NCI-H526 treated with DMSO at 0.1 percent for 48 hours (cell line): ENCODE measurements at regions not wholly inside any gene's neighbourhood (a gene's known extent, or its start where the extent isn't known, plus 50 kb on each side); places are given as distances from the start of the nearest gene placed in this dataset.
"Not testable (repeated sequence)": the region's sequence is repeated elsewhere in the genome, so short reads cannot be mapped to it uniquely, and the experiment has no call there.

Source experiments
- DNase-seq: peaks from one replicate; lab custom pipeline; 2025; lab: John Stamatoyannopoulos, UW

DNA sequence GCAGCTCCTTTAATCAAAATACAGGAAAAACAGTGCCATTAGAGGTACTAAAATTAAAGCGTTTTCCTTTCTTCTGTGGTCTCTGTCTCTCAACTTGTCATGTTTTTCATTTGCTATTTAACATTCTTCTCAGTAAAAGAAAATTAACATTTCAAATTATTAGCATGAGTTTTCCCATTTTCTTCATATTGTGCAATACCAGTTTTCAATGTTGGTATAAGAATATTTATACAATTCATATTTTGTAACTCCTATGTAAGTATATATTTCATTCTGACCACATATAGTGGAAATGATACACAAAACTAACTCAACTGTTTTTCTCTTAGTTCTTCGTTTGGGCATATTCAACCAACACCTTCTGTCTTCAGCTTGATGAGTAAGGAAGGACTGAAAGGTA lies 308.3 kb downstream of the HS3ST1 start:
- DNase-seq: no peak

DNA sequence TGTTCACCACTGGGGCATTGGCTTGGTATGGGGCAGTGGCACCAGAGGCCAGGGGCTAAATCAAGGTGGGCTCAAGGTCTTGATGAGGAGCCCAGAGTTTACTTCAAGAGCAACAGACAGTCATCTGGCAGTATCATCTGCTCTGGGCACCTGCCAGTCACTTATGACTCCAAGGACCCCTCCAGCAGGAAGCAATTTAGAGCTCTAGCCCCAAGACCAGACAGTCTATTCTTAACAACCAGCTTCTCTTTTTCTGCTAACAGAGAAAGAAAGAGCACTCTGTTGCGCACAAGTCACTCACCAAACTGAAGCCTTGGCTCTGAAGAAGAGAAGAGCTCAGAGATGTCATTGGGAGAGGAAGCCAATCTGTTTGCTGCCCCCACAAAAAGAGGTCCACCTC lies 309.2 kb downstream of the HS3ST1 start:
- no peak for DNase-seq

DNA sequence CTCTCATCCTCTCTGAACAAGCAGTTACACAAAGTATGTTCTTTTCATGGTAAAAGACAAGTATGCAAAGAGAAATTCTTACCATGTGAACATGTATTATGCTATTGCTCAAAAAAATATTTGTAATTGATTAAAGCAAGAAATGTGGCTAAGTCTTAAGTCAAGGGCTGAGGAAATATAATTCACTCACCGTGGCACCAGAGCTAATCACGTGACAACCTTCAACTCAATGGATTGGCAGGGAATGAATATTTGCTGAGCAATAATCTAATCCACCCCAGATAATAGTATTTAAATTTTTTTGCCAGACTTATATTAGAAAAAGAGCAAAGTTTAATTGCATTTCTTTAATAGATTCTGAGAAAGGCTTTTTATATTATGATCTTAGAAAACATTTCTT lies 310.2 kb downstream of the HS3ST1 start:
- no peak for DNase-seq

DNA sequence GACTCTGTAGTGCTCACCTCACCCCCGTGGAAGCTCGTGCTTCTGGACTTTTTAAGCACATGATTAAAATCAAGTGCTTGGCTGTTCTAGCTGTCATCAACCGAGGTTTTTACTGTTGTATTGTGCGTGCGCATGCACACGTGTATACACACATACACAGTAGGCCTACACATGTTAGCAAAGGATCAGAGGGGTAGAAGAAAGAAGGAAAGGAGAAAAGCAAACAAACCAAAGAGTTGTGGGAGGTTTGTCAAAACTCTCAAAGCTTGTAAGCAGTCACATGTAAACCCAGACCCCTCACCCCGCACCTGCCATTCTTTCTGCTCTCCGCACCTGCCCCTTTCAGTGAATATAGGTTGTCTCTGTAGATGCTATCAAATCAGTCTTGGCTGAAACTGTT lies 311.8 kb downstream of the HS3ST1 start:
- no peak for DNase-seq

DNA sequence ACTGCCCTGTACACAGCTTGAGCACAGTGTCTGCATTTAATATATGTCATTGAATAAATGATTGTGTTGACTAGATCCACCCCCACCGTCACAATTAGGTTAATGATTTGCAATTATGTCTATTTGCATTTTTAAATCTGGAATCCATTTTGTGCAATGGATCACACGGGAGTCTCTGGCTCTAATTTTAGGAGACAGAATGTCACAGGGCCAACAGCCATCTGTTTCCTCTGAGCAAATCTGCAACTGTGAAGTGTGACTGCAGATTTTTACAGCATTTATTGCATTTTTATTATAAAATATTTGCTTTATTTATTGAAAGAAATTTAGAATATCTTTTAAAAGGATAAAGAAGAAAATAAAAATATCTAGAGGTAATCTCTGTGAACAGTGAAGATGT lies 316.8 kb downstream of the HS3ST1 start:
- no peak for DNase-seq

DNA sequence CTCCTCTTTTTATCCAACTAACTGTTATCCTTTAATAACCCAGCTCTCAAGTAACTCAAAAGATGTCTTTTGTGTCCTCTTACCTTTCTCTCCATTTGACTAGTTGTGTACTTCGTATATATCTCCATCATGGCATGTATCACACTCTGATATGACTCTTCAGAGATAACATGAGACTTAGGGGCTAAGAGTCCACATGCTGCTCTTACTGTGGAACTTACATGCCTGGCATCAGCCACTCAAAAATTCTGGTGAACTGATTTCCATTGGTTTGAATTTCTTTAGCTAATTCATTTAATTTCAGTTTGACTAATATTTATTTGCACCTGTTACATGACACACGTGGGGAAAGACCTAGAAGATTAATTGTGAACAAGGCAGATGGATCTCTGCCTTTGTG lies 317.3 kb downstream of the HS3ST1 start:
- no peak for DNase-seq

DNA sequence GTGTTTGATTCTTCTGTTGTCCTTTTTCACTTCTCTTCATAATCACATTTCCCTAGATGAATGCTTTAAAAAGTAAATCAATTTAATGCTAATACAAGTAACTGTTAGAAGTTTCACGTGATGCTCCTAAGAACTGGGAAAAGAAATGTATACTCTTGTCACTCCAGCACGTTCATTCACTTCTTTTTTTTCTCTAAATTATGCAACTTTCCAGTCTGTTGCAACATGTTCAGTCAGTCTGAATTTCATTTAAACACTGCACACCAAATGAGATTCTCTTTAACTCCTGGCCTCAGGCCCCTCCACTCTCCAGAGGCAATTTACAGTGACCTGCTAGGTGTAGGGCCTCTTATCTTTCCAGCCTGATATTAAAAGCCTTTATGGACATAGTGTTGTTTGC lies 321.9 kb downstream of the HS3ST1 start:
- no peak for DNase-seq

DNA sequence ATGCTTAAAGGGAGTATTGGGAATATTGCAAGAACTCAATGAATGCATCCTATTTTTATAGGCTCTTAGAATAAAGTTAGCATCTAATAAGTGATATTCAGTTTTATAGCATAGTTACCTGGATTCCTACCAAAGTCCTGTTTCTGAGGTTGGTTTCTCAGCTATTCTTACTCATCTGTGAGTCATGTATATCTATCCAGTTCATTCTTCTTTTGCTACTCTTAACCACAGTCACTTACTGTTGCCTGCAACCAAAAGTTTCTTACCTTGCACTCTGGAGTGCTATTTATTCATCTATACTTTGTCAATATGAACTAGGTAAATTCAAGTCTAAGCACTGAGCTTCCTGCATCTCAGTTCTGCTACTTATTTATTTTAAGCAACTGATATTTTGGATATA lies 322.5 kb downstream of the HS3ST1 start:
- no peak for DNase-seq

DNA sequence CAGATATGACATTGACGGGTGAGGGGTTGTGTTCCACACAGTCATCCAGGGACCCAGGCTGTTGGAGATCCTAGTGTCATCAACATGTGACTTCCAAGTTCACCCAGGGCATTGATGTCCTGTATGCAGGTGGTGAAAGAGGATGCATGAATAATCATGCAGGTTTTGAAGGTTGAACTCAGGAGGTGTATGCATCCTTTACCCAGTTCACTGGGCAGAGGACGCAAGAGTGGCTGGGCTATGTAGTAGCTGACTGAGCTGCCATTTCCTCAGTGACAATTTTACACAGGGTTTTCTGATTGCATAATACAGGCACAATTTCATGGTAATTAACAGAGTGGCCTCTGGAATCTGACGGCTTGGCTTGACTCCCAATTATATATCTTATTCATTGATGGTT lies 323.0 kb downstream of the HS3ST1 start:
- no peak for DNase-seq

DNA sequence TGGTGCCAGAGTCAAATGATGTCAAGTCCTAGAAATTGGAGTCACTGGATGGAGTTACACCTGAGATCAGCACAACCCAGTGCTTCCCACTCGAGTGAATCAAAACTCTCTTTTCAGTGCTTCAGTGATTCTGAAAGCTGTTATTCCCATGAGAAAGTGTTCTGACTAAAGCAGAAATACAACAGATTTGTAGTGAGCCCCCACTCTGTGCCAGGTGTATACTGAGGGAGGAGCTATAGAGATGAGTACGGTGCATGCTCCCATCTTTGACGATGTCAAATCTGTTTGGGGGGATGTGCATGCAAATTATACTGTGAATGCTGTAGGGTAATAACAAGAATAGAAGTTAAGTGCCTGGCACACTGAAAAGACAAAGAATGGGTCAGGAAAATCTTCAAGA lies 330.2 kb downstream of the HS3ST1 start:
- DNase-seq: no peak

DNA sequence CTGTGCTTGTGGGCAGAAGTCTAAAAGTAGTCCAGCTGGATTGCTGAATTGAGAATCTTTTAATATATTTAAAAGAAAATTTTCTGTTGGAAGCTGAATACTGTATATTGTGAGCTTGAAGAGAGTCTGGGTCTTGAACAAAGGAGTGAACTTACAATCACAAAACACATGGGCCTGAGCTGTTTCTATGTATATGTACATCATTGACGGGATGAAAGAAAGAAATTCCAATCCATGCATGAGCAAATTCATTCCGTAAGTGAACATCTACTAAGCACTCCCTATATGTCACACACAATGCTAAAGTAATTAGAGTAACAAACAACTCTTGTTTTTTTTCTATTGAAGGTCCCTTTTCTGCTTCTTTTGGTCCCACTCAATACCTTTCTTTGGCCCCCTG lies 331.0 kb downstream of the HS3ST1 start:
- no peak for DNase-seq

DNA sequence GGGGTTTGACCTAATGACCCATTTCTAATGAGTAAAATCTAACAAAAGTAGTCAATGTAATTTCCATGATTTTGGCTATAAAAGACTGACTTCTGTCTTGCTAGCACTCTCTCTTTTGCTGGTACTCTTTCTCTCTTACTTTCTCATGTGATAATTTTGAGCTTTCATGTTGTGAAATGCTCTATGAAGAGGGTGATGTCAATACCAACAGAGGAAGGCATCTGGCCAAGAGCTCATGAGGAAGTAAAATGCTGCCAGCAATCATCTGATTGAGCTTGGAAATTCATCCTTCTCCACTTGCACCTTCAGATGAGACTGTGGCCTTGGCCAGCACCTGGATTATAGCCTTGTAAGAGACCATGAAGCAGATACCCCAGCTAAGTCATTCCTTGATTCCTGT lies 347.7 kb downstream of the HS3ST1 start:
- DNase-seq: no peak

DNA sequence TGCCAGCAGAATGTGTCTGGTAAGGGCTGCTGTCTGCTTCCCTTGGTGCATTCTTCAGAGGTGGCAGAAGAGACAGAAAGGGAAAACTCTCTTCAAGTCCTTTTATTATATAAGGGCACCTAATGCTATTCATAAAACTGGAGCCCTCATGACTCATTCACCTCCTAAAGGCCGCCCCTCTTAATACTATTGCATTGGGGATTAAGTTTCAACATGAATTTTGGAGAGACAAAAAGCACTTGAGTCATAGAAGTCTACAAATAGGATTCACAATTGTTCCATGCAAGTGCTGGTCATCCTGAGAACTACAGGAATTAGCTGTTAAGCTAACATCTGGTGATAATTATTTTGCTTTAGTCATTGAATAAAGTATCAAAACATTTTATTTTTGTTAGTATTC lies 349.5 kb downstream of the HS3ST1 start:
- no peak for DNase-seq

DNA sequence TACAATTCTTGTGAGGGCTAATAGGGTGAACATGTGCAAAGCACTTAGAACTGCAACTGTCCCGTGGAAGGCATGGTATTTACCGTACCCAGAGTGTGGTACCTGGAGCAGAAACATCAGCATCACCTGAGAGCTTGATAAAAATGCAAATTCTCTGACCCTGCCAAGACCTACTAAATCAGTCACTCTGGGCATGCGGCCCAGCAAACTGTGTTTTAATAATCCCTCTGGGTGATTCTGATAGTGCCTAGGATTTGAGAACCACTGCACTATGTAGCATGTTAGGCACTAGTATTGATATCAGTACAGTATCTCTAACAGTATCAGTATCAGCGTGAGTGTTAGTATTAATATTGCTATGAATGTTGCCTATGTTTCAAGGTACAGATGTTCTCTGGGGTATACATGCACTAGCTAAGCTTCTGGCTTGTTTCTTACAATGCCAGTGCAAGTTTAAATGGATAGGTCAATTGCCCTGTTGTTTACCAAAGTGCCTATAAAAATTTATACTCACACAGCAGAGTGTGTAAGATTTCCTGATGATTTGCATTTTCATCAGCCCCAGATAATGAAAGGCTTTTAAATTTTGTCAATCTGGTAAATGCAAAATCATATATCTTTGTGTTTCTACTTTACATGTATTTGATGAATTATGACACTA lies 354.0 kb downstream of the HS3ST1 start:
- no peak for DNase-seq

DNA sequence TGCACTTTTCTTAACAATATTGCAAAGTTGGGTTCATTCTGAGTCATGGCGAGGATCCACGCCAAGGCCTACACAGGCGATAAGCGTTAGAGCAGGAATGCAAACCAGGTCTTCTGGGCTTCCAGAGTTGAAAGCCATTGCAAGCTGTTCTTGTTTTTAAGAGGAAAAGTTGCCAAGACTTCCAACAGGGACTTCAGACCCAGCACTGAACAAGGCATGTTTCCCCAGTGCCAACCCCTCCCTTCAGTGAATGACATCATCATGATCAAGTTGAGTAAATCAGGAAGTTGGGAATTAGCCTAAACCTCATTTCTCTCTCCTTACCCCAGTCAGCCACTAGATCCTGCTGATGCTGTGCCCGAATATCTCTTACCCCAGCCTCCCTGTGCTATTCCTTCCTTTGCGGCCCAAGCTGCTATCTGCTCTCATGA lies 355.1 kb downstream of the HS3ST1 start:
- DNase-seq: no peak

DNA sequence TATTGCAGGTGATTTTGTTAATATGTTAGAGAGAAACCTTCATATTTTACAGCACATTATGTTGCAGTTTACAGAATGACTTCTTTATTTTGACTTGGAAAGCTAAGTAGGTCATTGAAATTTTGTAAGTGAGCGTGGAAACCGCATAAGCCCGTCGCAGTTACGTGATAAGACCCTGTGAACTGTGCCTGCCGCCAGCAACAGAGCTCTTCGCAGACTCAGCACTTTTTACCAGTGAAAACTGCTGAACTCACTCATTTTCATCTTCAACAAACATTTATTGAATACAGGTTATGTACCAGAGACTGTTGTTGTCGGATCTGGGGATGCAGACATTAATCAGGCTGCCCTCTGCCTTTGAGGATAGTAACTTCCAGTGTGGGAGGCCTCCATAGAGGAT lies 355.7 kb downstream of the HS3ST1 start:
- no peak for DNase-seq

DNA sequence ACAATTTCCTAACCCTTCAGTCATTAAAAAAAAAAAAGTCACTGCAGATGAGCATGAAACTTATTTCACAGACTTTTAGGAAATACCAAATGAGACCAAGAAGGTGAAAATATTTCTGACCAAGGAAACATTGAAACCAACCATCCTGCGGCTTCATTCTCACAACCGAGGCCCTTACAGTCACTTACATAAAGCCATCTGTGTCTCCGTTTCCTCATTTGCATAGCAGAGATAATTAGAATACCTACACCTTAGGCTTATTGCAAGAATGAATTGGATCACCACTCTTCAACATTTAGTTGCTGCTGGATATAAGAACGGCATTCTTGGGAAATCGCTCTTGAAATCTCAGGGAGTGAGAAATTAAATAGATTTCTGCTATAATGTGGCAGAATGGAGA lies 356.2 kb downstream of the HS3ST1 start:
- DNase-seq: no peak

DNA sequence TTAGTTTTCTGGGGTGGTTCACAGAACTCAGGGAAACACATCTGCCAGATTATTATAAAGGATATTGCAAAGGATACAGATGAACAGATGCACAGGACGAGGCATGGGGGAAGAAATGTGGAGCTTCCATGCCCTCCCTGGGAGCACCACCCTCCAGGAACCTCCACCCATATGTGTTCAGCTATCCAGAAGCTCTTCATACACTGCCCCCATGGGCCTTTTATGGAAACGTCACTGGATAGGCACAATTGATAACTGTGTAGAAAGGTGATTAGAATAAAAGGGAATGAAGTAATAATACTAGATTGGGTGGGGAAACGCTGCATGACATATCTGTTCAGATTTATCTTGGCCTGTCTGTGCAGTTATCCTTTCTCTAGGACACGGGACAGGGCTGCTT lies 357.9 kb downstream of the HS3ST1 start:
- no peak for DNase-seq

DNA sequence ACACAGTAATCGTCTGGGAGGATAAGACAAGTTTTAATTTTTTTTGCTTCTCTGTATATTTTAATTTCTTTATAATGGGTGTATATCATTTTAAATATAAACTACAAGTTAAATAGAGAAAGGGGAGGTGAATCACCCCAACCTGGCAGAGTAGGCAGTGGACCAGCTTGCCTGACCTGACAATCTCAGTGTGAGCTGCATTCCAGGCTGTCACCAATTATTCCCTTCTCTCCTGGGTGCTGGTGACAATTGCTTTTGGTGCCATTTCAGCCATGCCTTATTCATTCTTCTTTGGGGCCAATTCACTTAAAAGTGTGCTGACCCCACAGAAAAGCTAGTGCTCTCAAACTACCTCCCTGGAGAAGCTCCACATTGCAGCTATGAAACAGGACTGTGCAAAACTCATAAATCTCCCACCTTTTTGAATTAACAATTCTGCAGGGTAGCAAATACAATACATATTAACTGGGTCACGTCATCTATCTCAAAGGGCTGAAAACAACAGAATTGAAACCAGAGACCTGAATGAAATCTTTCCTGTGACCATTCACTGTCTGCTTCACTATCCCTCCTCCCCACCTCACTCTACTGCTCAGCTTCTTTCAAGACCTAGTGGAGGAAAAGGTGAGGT lies 359.0 kb downstream of the HS3ST1 start:
- no peak for DNase-seq

DNA sequence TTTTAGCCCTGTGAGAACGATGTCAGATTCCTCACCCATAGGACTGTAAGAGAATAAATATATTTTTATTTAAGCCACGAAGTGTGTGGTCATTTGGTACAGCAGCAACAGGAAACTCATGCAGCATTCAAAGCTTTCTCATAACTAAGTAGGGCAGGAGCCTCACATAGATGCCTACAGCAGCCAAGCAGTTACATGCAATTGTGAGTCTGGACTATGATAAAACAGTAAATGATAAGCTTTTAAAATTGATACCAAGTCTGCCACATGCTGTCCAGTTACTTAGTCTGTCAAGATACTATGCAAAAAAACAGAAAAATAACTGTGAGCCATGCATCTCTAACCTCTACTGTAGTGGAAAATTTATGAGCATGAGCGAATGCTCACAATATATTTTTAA lies 359.6 kb downstream of the HS3ST1 start:
- DNase-seq: no peak

DNA sequence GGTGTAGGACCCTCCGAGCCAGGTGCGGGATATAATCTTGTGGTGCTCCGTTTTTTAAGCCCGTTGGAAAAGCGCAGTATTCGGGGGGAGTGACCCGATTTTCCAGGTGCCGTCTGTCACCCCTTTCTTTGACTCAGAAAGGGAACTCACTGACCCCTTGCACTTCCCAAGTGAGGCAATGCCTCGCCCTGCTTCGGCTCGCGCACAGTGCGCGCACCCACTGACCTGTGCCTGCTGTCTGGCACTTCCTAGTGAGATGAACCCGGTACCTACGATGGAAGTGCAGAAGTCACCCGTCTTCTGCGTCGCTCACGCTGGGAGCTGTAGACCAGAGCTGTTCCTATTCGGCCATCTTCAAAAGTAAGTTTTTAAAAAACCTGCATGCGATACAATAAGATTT lies 362.1 kb downstream of the HS3ST1 start:
- DNase-seq: peak; percentile 37

DNA sequence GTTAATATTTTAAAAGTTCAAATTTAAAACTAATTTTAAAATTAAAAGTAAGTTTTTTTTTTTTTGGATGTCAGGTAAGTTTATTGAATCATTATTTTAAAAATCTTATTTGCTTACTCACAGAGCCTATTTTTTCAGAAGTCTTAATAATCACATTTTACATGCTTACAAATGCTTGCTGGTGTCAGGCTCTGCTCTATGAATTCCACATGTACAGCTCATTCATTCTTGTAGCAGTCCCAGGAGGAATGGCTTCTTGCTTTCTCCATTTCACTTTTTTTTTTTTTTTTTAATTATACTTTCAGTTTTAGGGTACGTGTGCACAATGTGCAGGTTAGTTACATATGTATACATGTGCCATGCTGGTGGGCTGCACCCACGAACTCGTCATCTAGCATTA lies 368.1 kb downstream of the HS3ST1 start:
- DNase-seq: not testable (repeated sequence)

DNA sequence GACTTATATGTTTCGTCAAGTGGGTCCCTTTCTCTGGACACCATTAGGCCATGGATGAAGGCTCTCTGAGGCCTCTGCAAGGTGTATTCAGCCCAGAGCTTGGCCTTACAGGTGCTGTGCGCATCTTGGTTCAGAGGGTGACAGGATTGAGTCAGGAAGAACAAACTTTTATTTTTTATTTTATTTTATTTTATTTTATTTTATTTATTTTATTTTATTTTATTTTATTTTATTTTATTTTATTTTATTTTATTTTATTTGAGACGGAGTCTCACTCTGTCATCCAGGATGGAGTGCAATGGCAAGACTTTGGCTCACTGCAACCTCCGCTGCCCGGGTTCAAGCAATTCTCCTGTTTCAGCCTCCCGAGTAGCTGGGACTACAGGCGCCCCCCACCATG lies 370.4 kb upstream of the CLNK start:
- DNase-seq: not testable (repeated sequence)

DNA sequence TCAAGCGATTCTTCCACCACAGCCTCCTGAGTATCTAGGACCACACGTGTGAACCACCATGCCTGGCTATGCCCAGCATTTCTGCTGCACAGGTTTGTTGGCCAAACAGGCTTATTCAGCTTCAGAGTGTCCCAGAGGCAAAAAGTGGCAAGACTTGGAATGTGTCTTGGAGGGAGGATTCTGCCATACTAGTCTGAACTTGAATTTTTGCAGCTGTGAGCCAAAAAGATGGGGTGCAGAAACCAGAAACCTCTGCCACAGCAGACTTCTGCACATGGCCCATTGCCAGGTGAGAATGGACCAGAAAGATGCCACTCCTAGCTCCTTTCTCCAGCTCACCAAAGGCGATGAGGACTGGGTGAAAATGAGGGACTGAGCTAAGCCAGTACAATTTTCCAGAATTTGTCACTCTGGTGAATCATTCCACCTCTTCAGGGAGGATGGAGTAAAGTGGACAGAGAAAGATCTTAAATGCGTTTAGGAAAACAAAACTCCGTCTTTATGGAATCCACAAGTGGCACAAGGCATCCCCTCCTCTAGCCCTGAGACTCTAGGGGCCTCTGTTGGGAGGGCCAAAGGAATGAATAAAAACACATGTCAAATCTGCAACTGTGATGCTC lies 369.1 kb upstream of the CLNK start:
- no peak for DNase-seq
